ENCODE measurements at regions not wholly inside any gene's neighbourhood (a gene's known extent, or its start where the extent isn't known, plus 50 kb on each side); places are given as distances from the start of the nearest gene placed in this dataset.

DNA sequence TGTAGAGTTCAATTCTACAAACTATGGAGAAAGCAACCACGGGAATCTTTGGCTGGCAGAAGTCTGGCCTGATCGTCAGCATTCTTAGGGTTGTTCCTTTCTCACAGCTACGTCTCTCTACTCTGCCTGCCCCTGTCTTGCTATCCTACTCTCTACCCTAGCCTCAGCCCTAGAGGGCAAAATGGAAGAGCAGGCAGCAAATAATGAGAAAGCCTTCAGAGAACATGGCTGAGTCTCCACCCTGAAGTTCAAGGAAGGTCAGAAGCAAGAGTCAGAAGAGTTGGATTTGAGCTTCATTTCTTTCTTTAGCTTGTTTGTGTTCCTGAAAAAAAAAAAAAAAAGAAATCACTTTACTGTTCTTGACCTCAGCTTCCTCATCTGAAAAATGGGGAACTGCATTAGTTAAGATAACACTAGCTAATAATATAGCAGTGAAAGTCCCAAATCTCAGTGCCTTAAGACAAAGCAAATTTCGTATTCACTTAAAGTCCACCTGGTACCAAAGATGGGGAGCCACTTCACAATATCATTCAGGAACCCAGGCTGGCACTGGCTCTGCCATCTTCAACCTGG lies 50.2 kb upstream of the CCND2 start:
- Histone ChIP-seq H3K27ac (ENCODE audit: low read depth, low read length, poor library complexity, severe bottlenecking) (no peak overlapping the region), H3K4me3 (ENCODE audit: low read depth, low read length, poor library complexity, severe bottlenecking) (no peak overlapping the region), H3K36me3 (ENCODE audit: insufficient read depth, low read length) (no peaks in the 10 kb centered on the region), H3K9me2 (ENCODE audit: insufficient read depth, low read length) (no peaks in the 10 kb centered on the region), H2AFZ (ENCODE audit: low read length) (no peak overlapping the region), H3K4me2 (ENCODE audit: low read length) (no peak overlapping the region), H3K4me1 (ENCODE audit: insufficient read depth, low read length, poor library complexity, severe bottlenecking) (no peaks in the 10 kb centered on the region), H3K9me3 (ENCODE audit: low read length) (no peaks in the 10 kb centered on the region), H4K20me1 (ENCODE audit: insufficient read depth, low read length) (no peaks in the 10 kb centered on the region), H3K79me2 (ENCODE audit: insufficient read depth, low read depth, low read length) (no peaks in the 10 kb centered on the region)
- ChIA-PET POLR2A (interaction anchor here (0.7 kb wide), 1 partner anchor 531 kb away, joined by 6 read pairs; no protein-coding TSS in a partner anchor), CTCF (ENCODE audit: unreplicated experiment) (no interaction called here)
- no peak for DNase-seq (ENCODE audit: low spot score)
- TF ChIP-seq, protein P1, sequence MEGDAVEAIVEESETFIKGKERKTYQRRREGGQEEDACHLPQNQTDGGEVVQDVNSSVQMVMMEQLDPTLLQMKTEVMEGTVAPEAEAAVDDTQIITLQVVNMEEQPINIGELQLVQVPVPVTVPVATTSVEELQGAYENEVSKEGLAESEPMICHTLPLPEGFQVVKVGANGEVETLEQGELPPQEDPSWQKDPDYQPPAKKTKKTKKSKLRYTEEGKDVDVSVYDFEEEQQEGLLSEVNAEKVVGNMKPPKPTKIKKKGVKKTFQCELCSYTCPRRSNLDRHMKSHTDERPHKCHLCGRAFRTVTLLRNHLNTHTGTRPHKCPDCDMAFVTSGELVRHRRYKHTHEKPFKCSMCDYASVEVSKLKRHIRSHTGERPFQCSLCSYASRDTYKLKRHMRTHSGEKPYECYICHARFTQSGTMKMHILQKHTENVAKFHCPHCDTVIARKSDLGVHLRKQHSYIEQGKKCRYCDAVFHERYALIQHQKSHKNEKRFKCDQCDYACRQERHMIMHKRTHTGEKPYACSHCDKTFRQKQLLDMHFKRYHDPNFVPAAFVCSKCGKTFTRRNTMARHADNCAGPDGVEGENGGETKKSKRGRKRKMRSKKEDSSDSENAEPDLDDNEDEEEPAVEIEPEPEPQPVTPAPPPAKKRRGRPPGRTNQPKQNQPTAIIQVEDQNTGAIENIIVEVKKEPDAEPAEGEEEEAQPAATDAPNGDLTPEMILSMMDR (conservative IDR thresholded peaks at IDR 0.05; ENCODE audit: low read length): no peak
- no peak for TF ChIP-seq EZH2phosphoT487 (IDR thresholded peaks at IDR 0.05; ENCODE audit: borderline replicate concordance, low read depth, low read length)
- intact Hi-C loops (cut with micrococcal nuclease; ENCODE audit: unreplicated experiment): no loop called here
- BruUV-seq (replicated peaks): no TSS peak

DNA sequence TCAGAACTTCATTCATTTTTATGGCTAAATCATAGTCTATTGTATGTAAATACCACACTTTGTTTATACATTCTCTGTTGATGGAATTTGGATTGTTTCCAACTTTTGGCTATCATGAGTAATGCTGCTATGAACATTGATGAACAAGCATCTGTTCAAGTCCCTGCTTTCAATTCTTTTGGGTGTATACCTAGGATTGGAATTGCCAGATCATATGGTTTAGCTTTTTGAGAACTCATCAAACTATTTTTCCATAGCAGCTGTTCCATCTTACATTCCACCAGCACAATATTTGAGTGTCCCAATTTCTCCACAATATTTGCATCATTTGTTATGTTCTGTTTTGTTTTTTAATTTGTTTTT lies 52.3 kb upstream of the CCND2 start:
- Histone ChIP-seq H3K36me3 (ENCODE audit: insufficient read depth, low read length) (no peaks in the 10 kb centered on the region), H3K9me2 (ENCODE audit: insufficient read depth, low read length) (no peaks in the 10 kb centered on the region), H3K4me2 (ENCODE audit: low read length) (no peak overlapping the region), H2AFZ (ENCODE audit: low read length) (no peak overlapping the region), H3K9me3 (ENCODE audit: low read length) (no peaks in the 10 kb centered on the region), H3K27ac (ENCODE audit: low read depth, low read length, poor library complexity, severe bottlenecking) (no peak overlapping the region), H4K20me1 (ENCODE audit: insufficient read depth, low read length) (no peaks in the 10 kb centered on the region), H3K4me3 (ENCODE audit: low read depth, low read length, poor library complexity, severe bottlenecking) (no peak overlapping the region), H3K4me1 (ENCODE audit: insufficient read depth, low read length, poor library complexity, severe bottlenecking) (no peaks in the 10 kb centered on the region), H3K79me2 (ENCODE audit: insufficient read depth, low read depth, low read length) (no peaks in the 10 kb centered on the region)
- intact Hi-C loops (cut with micrococcal nuclease; ENCODE audit: unreplicated experiment): no loop called here
- ChIA-PET POLR2A (no interaction called here), CTCF (ENCODE audit: unreplicated experiment) (no interaction called here)
- no TSS peak for BruUV-seq (replicated peaks)
- TF ChIP-seq, protein P1 (conservative IDR thresholded peaks at IDR 0.05; ENCODE audit: low read length): no peak
- TF ChIP-seq EZH2phosphoT487 (IDR thresholded peaks at IDR 0.05; ENCODE audit: borderline replicate concordance, low read depth, low read length): no peak
- DNase-seq (ENCODE audit: low spot score): no peak

DNA sequence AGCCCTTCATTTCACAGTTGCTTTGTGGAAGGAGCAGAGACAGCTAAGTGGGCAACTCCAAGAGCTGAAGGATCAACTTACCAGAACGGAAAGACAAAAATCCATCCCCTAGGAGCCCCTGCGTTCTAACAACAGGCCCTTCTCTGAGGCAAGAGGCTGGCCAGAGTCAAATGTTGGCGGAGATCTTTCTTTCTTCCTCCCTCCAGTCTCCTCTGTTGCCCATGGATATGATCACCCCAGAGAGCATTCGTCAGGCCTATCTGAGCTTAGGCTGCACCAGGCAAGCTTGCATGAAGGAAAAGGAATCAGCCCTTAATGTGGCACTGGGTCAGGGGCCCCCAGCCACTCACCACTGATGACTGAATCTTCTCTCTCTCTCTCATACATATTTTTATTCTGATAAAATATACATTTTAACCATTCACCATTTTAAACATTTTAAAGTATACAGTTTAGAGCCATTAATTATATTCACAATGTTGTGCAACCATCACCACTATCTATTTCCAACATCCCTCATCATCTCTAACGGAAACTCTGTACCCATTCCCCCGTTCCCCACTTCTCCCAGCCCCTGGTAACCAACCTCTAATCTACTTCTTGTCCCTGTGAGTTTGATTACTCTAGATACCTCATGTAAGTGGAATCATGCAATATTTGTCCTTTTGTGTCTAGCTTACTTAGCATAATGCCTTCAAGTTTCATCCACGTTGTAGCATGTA lies 52.9 kb upstream of the CCND2 start:
- H3K79me2 ChIP-seq (ENCODE audit: insufficient read depth, low read depth, low read length): no peaks in the 10 kb centered on the region
- BruUV-seq (replicated peaks): no TSS peak

More for the DNA sequence above, 52.9 kb upstream of the CCND2 start:
- no peak for TF ChIP-seq EZH2phosphoT487 (IDR thresholded peaks at IDR 0.05; ENCODE audit: borderline replicate concordance, low read depth, low read length)
- TF ChIP-seq, protein P1 (conservative IDR thresholded peaks at IDR 0.05; ENCODE audit: low read length): no peak
- H3K9me2 ChIP-seq (ENCODE audit: insufficient read depth, low read length): no peaks in the 10 kb centered on the region
- H3K4me1 ChIP-seq (ENCODE audit: insufficient read depth, low read length, poor library complexity, severe bottlenecking): no peaks in the 10 kb centered on the region
- H3K4me2 ChIP-seq (ENCODE audit: low read length): no peak overlapping the region
- POLR2A ChIA-PET: no interaction called here
- no peaks in the 10 kb centered on the region for H4K20me1 ChIP-seq (ENCODE audit: insufficient read depth, low read length)
- H3K36me3 ChIP-seq (ENCODE audit: insufficient read depth, low read length): no peaks in the 10 kb centered on the region
- H3K9me3 ChIP-seq (ENCODE audit: low read length): no peaks in the 10 kb centered on the region
- no peak for DNase-seq (ENCODE audit: low spot score)
- H2AFZ ChIP-seq (ENCODE audit: low read length): no peak overlapping the region
- CTCF ChIA-PET (ENCODE audit: unreplicated experiment): no interaction called here
- no peak overlapping the region for H3K27ac ChIP-seq (ENCODE audit: low read depth, low read length, poor library complexity, severe bottlenecking)
- H3K4me3 ChIP-seq (ENCODE audit: low read depth, low read length, poor library complexity, severe bottlenecking): no peak overlapping the region
- intact Hi-C loops (cut with micrococcal nuclease; ENCODE audit: unreplicated experiment): no loop called here
